GM23338 (cell line): ENCODE measurements at regions not wholly inside any gene's neighbourhood (a gene's known extent, or its start where the extent isn't known, plus 50 kb on each side); places are given as distances from the start of the nearest gene placed in this dataset.
A peak's percentile ranks its signal among the peaks of the same experiment; 100 is the strongest.

Experiments
- ATAC-seq: fragments of 200-7000 bp; cut with Tn5 transposase; 3 replicates; pipeline ENCODE4 v1.9.1; 2020
- DNase-seq: peaks from one replicate; pipeline ENCODE4 v3.0.0-alpha.2; 2015; ENCODE audit warnings: low spot score
- H2AFZ ChIP-seq: fragments of 200-600 bp; sonication (generic); 2 replicates; pipeline ENCODE4 v1.8.0; 2016; ENCODE audit warnings: antibody characterized with exemption, mild to moderate bottlenecking, moderate library complexity
- H3F3A ChIP-seq: fragments of 200-600 bp; sonication (generic); replicated peaks from 2 replicates; pipeline ENCODE4 v1.8.0; 2017; ENCODE audit warnings: antibody characterized with exemption, mixed run types, low read depth
- H3K27ac ChIP-seq: fragments of 200-600 bp; sonication (generic); 2 replicates; pipeline ENCODE4 v1.6.1; 2016; ENCODE audit warnings: low read depth
- H3K27me3 ChIP-seq: fragments of 200-600 bp; sonication (generic); 2 replicates; pipeline ENCODE4 v1.8.0; 2016; ENCODE audit warnings: mild to moderate bottlenecking, mixed run types, moderate library complexity; ENCODE audit not compliant: insufficient read depth
- H3K36me3 ChIP-seq: fragments of 200-600 bp; sonication (generic); 2 replicates; pipeline ENCODE4 v1.8.0; 2016; ENCODE audit warnings: mild to moderate bottlenecking; ENCODE audit not compliant: insufficient read depth
- H3K4me1 ChIP-seq: fragments of 200-600 bp; sonication (generic); 2 replicates; pipeline ENCODE4 v1.8.0; 2016; ENCODE audit warnings: mild to moderate bottlenecking, moderate library complexity; ENCODE audit not compliant: insufficient read depth
- H3K4me2 ChIP-seq: fragments of 200-600 bp; sonication (generic); 2 replicates; pipeline ENCODE4 v1.7.1; 2017; ENCODE audit warnings: mixed run types
- H3K4me3 ChIP-seq: fragments of 200-600 bp; sonication (generic); 2 replicates; pipeline ENCODE4 v1.6.1; 2016; ENCODE audit warnings: mixed run types
- H3K79me2 ChIP-seq: fragments of 200-600 bp; sonication (generic); replicated peaks from 2 replicates; pipeline ENCODE4 v1.8.0; 2017; ENCODE audit warnings: mild to moderate bottlenecking; ENCODE audit not compliant: insufficient read depth
- H3K9me2 ChIP-seq: fragments of 200-600 bp; sonication (generic); 2 replicates; pipeline ENCODE4 v1.8.0; 2017; ENCODE audit not compliant: insufficient read depth
- H4K20me1 ChIP-seq: fragments of 200-600 bp; sonication (generic); replicated peaks from 2 replicates; pipeline ENCODE4 v1.8.0; 2017; ENCODE audit warnings: mild to moderate bottlenecking; ENCODE audit not compliant: insufficient read depth
- H3K27ac Mint-ChIP-seq: 2 replicates; pipeline ENCODE4 v1.8.0; 2020; ENCODE audit warnings: inconsistent platforms, mild to moderate bottlenecking, moderate library complexity, mixed read lengths
- H3K27me3 Mint-ChIP-seq: 3 replicates; pipeline ENCODE4 v1.8.0; 2022; ENCODE audit warnings: low read depth, mild to moderate bottlenecking, moderate library complexity, mixed read lengths, inconsistent platforms; ENCODE audit not compliant: insufficient read depth, poor library complexity
- H3K36me3 Mint-ChIP-seq: 3 replicates; pipeline ENCODE4 v1.8.0; 2021; ENCODE audit warnings: low read depth, mild to moderate bottlenecking, inconsistent platforms, moderate library complexity, mixed read lengths
- H3K4me1 Mint-ChIP-seq: 3 replicates; pipeline ENCODE4 v1.8.0; 2020; ENCODE audit warnings: mild to moderate bottlenecking, inconsistent platforms, mixed read lengths
- H3K4me3 Mint-ChIP-seq: 3 replicates; pipeline ENCODE4 v1.8.0; 2021; ENCODE audit warnings: moderate library complexity, mild to moderate bottlenecking, inconsistent platforms, mixed read lengths
- H3K9me3 Mint-ChIP-seq: 3 replicates; pipeline ENCODE4 v1.8.0; 2020; ENCODE audit warnings: moderate library complexity, mild to moderate bottlenecking, inconsistent platforms, mixed read lengths
- CREB1 ChIP-seq: fragments of 250-450 bp; sonication (Bioruptor Pico); IDR thresholded peaks from 2 replicates; pipeline ENCODE4 v1.5.0; 2020; ENCODE audit warnings: low read depth, mild to moderate bottlenecking, moderate library complexity
- CTCF ChIP-seq, 2 experiments: fragments of 200-600 bp in 1 of 2; sonication (generic) in 1 of 2; conservative IDR thresholded peaks; 2 replicates each; pipeline versions ENCODE4 v1.5.1 to v1.6.1; 2016 to 2017; ENCODE audit warnings: antibody characterized with exemption in 2 of 2, low read depth in 2 of 2, mild to moderate bottlenecking in 2 of 2, moderate library complexity in 1 of 2
- ETS1 ChIP-seq: IDR thresholded peaks from 2 replicates; pipeline ENCODE4 v1.6.1; 2016; ENCODE audit warnings: antibody characterized with exemption
- EZH2phosphoT487 ChIP-seq: fragments of 200-600 bp; sonication (generic); IDR thresholded peaks from one replicate; pipeline ENCODE4 v1.8.1; 2018; ENCODE audit warnings: antibody characterized with exemption; ENCODE audit not compliant: unreplicated experiment
- JUNB ChIP-seq: IDR thresholded peaks from one replicate; pipeline ENCODE4 v1.6.1; 2016; ENCODE audit warnings: antibody characterized with exemption; ENCODE audit not compliant: unreplicated experiment
- NANOG ChIP-seq: IDR thresholded peaks from 2 replicates; pipeline ENCODE4 v1.6.1; 2016; ENCODE audit warnings: antibody characterized with exemption, borderline replicate concordance
- POLR2AphosphoS5 ChIP-seq: IDR thresholded peaks from 2 replicates; pipeline ENCODE4 v1.6.1; 2016; ENCODE audit warnings: antibody characterized with exemption, low read depth
- REST ChIP-seq: IDR thresholded peaks from one replicate; pipeline ENCODE4 v1.6.1; 2018; ENCODE audit warnings: antibody characterized with exemption; ENCODE audit not compliant: unreplicated experiment
- STAT1 ChIP-seq: IDR thresholded peaks from one replicate; pipeline ENCODE4 v1.6.1; 2016; ENCODE audit warnings: antibody characterized with exemption; ENCODE audit not compliant: unreplicated experiment
- ZNF114 ChIP-seq: fragments of 250-450 bp; sonication (Bioruptor Pico); IDR thresholded peaks from 2 replicates; pipeline ENCODE4 v1.5.0; 2020; ENCODE audit warnings: mild to moderate bottlenecking, moderate library complexity
- ZNF331 ChIP-seq: fragments of 250-450 bp; sonication (Bioruptor Pico); IDR thresholded peaks from 2 replicates; pipeline ENCODE4 v1.5.0; 2020; ENCODE audit warnings: low read depth, mild to moderate bottlenecking, moderate library complexity

GRCh38 chr13:95406176-95406575, 104.9 kb upstream of the ABCC4 start:
- H3K4me1 ChIP-seq, result no peaks in the 10 kb centered on the region
- Mint-ChIP-seq H3K27ac (no peak overlapping the region), H3K36me3 (no peaks in the 10 kb centered on the region), H3K27me3 (no peaks in the 10 kb centered on the region), H3K4me3 (no peak overlapping the region), H3K4me1 (peaks cover 6% of the 10 kb centered on the region), H3K9me3 (no peaks in the 10 kb centered on the region)
- H3K27ac ChIP-seq, result no peak overlapping the region
- H3K9me2 ChIP-seq, result no peaks in the 10 kb centered on the region
- H2AFZ ChIP-seq, result no peak overlapping the region; the same call in 1 of the 2 replicates
- no peaks in the 10 kb centered on the region for H3F3A ChIP-seq
- H3K36me3 ChIP-seq, result no peaks in the 10 kb centered on the region
- no peak overlapping the region for H3K4me3 ChIP-seq
- no peaks in the 10 kb centered on the region for H3K27me3 ChIP-seq
- H4K20me1 ChIP-seq, result no peaks in the 10 kb centered on the region
- ATAC-seq (no peak), DNase-seq (no peak)
- no peak overlapping the region for H3K4me2 ChIP-seq
- TF ChIP-seq ZNF331 (CRISPR knock-in tag) (no peak), NANOG (no peak), POLR2AphosphoS5 (no peak), JUNB (no peak), CREB1 (CRISPR knock-in tag) (no peak), ZNF114 (CRISPR knock-in tag) (no peak), CTCF (conservative IDR thresholded peaks at IDR 0.05; ENCODE audit: low read depth in 2 of 2) (no peak), STAT1 (no peak), REST (no peak), ETS1 (no peak)
- H3K79me2 ChIP-seq, result no peaks in the 10 kb centered on the region

- Histone ChIP-seq H3K27me3 (no peaks in the 10 kb centered on the region), H3K4me1 (no peaks in the 10 kb centered on the region), H2AFZ (peak overlapping the region; percentile 39; the same call in 1 of the 2 replicates), H3K4me3 (no peak overlapping the region), H3F3A (no peaks in the 10 kb centered on the region), H3K36me3 (no peaks in the 10 kb centered on the region), H3K4me2 (no peak overlapping the region), H3K27ac (no peak overlapping the region), H3K79me2 (no peaks in the 10 kb centered on the region), H4K20me1 (no peaks in the 10 kb centered on the region), H3K9me2 (no peaks in the 10 kb centered on the region)
- DNase-seq, result no peak
- no peaks in the 10 kb centered on the region for H3K4me1 Mint-ChIP-seq
- TF ChIP-seq ZNF114 (CRISPR knock-in tag), result no peak
- TF ChIP-seq REST, result no peak
- no peak for TF ChIP-seq POLR2AphosphoS5
- TF ChIP-seq EZH2phosphoT487, result no peak
- peaks cover 2% of the 10 kb centered on the region for H3K27me3 Mint-ChIP-seq
- H3K9me3 Mint-ChIP-seq, result no peaks in the 10 kb centered on the region; the same call in 2 of the 3 replicates
- ATAC-seq, result no peak
- H3K27ac Mint-ChIP-seq, result no peak overlapping the region
- H3K4me3 Mint-ChIP-seq, result no peak overlapping the region
- H3K36me3 Mint-ChIP-seq, result no peaks in the 10 kb centered on the region
Measured at GRCh38 chr13:95411428-95412040, 110.3 kb upstream of the ABCC4 start.
